Left ventricle myocardium inferior (tissue), 1 donor: ENCODE measurements at regions not wholly inside any gene's neighbourhood (a gene's known extent, or its start where the extent isn't known, plus 50 kb on each side); places are given as distances from the start of the nearest gene placed in this dataset.

Source experiments
- DNase-seq: peaks from one replicate; pipeline ENCODE4 v3.0.0-alpha.2; 2020
- H3K27ac ChIP-seq: fragments of 200-600 bp; replicated peaks from 2 replicates; pipeline ENCODE4 v1.8.0; 2021
- H3K27me3 ChIP-seq: fragments of 200-600 bp; 2 replicates; pipeline ENCODE4 v1.8.0; 2021; ENCODE audit warnings: low read depth
- H3K36me3 ChIP-seq: fragments of 200-600 bp; 2 replicates; pipeline ENCODE4 v1.8.0; 2021
- H3K4me1 ChIP-seq: fragments of 200-600 bp; 2 replicates; pipeline ENCODE4 v1.8.0; 2021
- H3K4me3 ChIP-seq: fragments of 200-600 bp; 2 replicates; pipeline ENCODE4 v1.8.0; 2021; ENCODE audit warnings: mild to moderate bottlenecking, moderate library complexity
- H3K9me3 ChIP-seq: fragments of 200-600 bp; replicated peaks from 2 replicates; pipeline ENCODE4 v1.8.0; 2021
- intact Hi-C: fragments of 100-400 bp; cut with micrococcal nuclease; formaldehyde crosslinking; loops from one replicate; pipeline ENCODE4 v1.11.0; 2022
- TF ChIP-seq, protein P1 (sequence below): fragments of 200-600 bp; IDR thresholded peaks from 2 replicates; pipeline ENCODE4 v1.8.0; 2021; ENCODE audit warnings: antibody characterized with exemption, mild to moderate bottlenecking, borderline replicate concordance
- donor health status: DM: no; HTN: yes; CAD: no; lungs with severe emphysema.

DNA sequence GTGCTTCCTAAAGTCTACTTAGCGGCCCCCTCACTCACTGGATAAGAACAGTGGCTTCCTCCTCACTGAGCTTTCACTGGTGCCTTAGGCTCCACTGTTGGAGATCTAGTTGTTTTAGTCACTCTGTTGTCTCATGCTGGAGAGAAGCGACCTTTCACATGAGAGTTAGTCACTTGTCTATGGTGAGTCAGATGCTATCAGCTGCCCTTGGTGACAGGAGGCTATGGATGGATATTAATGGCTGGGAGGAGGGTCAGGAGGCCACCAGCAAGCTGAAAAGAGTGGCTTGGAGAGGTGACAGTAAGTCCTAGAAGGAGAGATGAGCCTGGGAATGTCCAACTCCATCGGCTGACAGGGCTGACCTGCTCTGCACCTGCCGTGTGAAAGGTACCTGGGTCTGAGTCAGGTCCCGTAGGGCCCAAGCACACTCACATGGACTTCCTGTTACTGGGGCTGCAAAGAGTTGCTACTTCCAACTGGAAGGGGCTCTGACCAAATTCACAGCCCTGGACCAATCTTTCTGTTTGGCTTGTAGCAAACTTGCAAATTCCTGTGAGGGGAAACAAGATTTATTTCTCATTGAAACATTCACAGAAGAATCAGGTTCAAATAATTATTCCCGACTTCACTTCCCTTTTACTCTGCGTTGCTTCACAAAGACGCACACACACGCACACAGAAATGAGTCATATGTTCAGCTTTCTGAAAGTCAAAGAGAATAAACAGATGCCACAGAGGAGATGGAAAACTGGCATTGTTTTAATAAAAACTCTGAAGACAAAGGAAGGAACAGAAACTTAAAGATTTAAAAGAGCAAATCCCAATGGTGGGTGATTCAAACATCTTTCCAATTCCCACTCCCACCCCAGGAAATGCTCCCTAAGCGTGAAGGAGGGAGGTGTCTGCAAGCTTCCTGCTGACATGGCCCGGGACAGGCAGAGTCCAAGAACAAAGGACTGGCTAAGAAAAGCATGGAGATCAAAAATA lies 203.5 kb upstream of the TWIST2 start:
- intact Hi-C loops: no loop called here
- no peak overlapping the region for H3K4me3 ChIP-seq
- no peak for DNase-seq
- no peaks in the 10 kb centered on the region for H3K36me3 ChIP-seq
- H3K4me1 ChIP-seq: peaks cover 5% of the 10 kb centered on the region
- H3K9me3 ChIP-seq: no peaks in the 10 kb centered on the region
- H3K27me3 ChIP-seq: peaks cover 5% of the 10 kb centered on the region
- H3K27ac ChIP-seq: no peak overlapping the region
- TF ChIP-seq, protein P1, sequence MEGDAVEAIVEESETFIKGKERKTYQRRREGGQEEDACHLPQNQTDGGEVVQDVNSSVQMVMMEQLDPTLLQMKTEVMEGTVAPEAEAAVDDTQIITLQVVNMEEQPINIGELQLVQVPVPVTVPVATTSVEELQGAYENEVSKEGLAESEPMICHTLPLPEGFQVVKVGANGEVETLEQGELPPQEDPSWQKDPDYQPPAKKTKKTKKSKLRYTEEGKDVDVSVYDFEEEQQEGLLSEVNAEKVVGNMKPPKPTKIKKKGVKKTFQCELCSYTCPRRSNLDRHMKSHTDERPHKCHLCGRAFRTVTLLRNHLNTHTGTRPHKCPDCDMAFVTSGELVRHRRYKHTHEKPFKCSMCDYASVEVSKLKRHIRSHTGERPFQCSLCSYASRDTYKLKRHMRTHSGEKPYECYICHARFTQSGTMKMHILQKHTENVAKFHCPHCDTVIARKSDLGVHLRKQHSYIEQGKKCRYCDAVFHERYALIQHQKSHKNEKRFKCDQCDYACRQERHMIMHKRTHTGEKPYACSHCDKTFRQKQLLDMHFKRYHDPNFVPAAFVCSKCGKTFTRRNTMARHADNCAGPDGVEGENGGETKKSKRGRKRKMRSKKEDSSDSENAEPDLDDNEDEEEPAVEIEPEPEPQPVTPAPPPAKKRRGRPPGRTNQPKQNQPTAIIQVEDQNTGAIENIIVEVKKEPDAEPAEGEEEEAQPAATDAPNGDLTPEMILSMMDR: no peak

DNA sequence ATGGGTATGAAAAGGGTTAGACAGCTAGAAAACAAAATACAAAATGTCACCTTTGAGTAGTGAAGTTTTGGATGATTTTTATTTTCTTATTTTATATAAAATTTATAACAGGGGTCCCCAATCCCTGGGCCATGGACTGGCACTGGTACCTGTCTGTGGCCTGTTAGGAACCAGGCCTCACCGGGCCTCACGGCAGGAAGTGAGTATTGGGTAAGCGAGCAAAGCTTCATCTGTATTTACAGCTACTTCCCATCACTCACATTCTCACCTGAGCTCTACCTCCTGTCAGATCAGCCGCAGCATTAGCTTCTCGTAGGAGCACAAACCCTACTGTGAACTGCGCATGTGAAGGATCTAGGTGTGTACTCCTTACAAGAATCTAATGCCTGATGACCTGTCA lies 202.8 kb upstream of the TWIST2 start:
- H3K27me3 ChIP-seq: peaks cover 5% of the 10 kb centered on the region
- TF ChIP-seq, protein P1: no peak
- peaks cover 5% of the 10 kb centered on the region for H3K4me1 ChIP-seq
- no peaks in the 10 kb centered on the region for H3K36me3 ChIP-seq
- no peaks in the 10 kb centered on the region for H3K9me3 ChIP-seq
- no peak for DNase-seq
- no peak overlapping the region for H3K4me3 ChIP-seq
- no peak overlapping the region for H3K27ac ChIP-seq
- intact Hi-C loops: no loop called here

DNA sequence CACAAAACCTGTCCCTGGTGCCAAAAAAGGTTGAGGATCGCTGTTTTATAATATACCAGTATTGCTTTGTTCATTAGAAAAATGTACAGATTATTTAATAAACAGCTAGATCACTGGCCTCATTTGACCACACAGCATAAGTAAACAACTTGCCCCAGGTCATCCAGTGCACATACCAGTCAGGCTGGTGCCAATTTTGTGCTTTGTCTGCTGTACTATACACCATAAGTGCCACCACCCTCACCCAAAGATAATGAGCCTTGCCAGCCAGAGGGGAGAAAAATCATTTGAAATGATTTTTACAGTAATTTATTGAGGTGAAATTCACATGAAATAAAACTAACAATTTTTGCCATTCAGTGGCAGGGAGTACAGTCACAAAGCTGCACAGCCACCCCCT lies 202.2 kb upstream of the TWIST2 start:
- intact Hi-C loops: no loop called here
- H3K27me3 ChIP-seq: peaks cover under 1% of the 10 kb centered on the region
- no peaks in the 10 kb centered on the region for H3K36me3 ChIP-seq
- no peak for DNase-seq
- TF ChIP-seq, protein P1: no peak
- no peaks in the 10 kb centered on the region for H3K9me3 ChIP-seq
- H3K27ac ChIP-seq: no peak overlapping the region
- H3K4me3 ChIP-seq: no peak overlapping the region
- H3K4me1 ChIP-seq: peaks cover 5% of the 10 kb centered on the region

DNA sequence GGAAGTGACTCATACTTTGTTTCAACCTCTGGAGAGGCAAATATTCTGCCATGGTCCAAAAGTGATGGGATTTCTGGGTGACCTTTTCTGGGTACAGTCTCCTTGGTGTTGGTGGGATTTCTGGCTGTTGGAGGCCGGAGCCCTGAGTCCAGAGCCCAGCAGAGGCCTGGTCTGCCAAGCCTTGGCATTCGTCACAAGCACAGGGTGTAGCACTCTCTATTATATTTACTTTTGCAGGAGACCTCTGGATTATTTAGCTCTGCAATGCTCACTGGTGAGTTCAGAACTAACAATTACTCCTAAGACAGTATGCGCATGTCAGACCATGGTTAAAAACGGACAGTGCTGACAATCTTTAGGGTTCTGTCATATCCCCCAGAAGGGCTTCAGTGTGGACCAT lies 201.6 kb upstream of the TWIST2 start:
- intact Hi-C loops: no loop called here
- TF ChIP-seq, protein P1: no peak
- no peak for DNase-seq
- Histone ChIP-seq H3K9me3 (no peaks in the 10 kb centered on the region), H3K4me1 (peaks cover 5% of the 10 kb centered on the region), H3K36me3 (no peaks in the 10 kb centered on the region), H3K4me3 (no peak overlapping the region), H3K27ac (no peak overlapping the region), H3K27me3 (no peaks in the 10 kb centered on the region)

DNA sequence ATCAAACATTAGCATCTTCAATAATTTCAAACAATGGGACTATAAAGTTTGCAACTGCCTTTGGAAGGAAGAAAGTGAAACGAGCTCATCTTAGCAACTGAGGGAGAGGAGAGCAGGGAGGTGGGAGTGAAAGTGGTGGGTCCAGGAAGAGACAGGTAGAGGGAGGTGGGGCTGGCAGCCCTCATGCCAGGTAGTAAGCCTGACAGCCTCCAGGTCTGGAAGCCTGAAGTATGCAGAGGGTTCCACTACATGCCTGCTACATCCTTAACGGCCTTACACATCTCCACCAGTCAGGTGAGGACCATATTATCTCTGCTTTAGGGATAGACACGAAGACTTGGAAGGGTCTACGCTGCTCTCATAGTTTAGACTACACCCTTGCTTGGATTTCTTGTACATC lies 201.1 kb upstream of the TWIST2 start:
- TF ChIP-seq, protein P1: no peak
- no peak for DNase-seq
- no peak overlapping the region for H3K4me3 ChIP-seq
- intact Hi-C loops: no loop called here
- H3K4me1 ChIP-seq: peaks cover 5% of the 10 kb centered on the region
- H3K27ac ChIP-seq: no peak overlapping the region
- H3K9me3 ChIP-seq: no peaks in the 10 kb centered on the region
- no peaks in the 10 kb centered on the region for H3K36me3 ChIP-seq
- H3K27me3 ChIP-seq: no peaks in the 10 kb centered on the region
